ENCODE measurements at regions not wholly inside any gene's neighbourhood (a gene's known extent, or its start where the extent isn't known, plus 50 kb on each side); places are given as distances from the start of the nearest gene placed in this dataset.

DNA sequence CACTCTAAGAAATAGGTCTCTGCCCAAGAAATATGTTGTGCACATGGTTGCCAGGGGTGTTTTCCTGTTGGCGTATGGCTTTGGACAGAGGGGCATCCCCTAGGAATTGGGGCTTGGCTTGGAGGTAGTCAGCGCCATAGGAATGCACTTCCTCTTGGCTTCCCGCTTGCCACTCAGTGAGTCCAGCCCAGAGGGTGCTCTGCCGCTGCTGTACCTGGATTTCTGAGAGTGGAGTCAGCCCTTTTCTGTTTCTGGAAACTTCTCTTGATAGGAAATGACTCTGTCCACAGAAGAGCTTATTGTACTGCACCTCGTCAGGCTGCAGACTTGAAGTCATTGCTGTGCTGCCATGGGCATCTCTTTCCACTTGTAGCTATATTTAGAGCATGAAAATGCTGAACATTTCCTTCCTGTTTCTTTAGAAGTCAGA, 116.7 kb upstream of the MGAT5 start:
- no peak overlapping the region for H3K9ac ChIP-seq (ENCODE audit: low read length in 2 of 2)
- H3K9me3 ChIP-seq (ENCODE audit: control insufficient read depth in 2 of 2, low read length in 2 of 2), result no peaks in the 10 kb centered on the region
- no peaks in the 10 kb centered on the region for H3K27me3 ChIP-seq (ENCODE audit: control insufficient read depth in 1 of 2, insufficient read depth in 2 of 2, low read length in 2 of 2)
- peak overlapping the region in 1 of 2 donors; percentile 40 for H3K4me3 ChIP-seq (ENCODE audit: low read length in 2 of 2)
- peaks cover 17% of the 10 kb centered on the region for H3K4me1 ChIP-seq (ENCODE audit: control insufficient read depth, insufficient read depth, low read length)
- no peaks in the 10 kb centered on the region for H3K36me3 ChIP-seq (ENCODE audit: control insufficient read depth in 2 of 2, insufficient read depth in 2 of 2, low read length in 2 of 2)
- H3K27ac ChIP-seq (ENCODE audit: low read length), result no peak overlapping the region

DNA sequence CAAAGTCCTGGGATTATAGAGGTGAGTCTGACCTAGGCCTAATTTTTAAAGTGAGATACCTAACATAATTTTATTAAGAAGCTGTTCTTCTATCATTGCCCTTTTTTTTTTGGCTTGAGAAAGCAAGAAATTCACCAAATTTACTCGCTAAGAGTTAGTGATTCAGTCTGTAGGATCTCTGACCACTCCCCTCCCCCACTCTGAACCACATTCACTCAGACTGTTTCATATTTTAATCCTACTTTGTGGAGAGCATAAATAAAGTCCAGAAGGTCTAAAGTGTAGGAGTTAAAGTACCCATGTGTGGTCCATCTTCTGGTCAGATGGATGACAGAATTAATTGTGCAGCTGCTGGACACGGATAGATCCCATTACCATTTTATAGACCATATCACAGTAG, 115.8 kb upstream of the MGAT5 start:
- Histone ChIP-seq H3K9ac (ENCODE audit: low read length in 2 of 2) (no peak overlapping the region), H3K4me1 (ENCODE audit: control insufficient read depth, insufficient read depth, low read length) (peaks cover 14% of the 10 kb centered on the region), H3K9me3 (ENCODE audit: control insufficient read depth in 2 of 2, low read length in 2 of 2) (no peaks in the 10 kb centered on the region), H3K27ac (ENCODE audit: low read length) (no peak overlapping the region), H3K36me3 (ENCODE audit: control insufficient read depth in 2 of 2, insufficient read depth in 2 of 2, low read length in 2 of 2) (no peaks in the 10 kb centered on the region), H3K4me3 (ENCODE audit: low read length in 2 of 2) (no peak overlapping the region), H3K27me3 (ENCODE audit: control insufficient read depth in 1 of 2, insufficient read depth in 2 of 2, low read length in 2 of 2) (no peaks in the 10 kb centered on the region)

DNA sequence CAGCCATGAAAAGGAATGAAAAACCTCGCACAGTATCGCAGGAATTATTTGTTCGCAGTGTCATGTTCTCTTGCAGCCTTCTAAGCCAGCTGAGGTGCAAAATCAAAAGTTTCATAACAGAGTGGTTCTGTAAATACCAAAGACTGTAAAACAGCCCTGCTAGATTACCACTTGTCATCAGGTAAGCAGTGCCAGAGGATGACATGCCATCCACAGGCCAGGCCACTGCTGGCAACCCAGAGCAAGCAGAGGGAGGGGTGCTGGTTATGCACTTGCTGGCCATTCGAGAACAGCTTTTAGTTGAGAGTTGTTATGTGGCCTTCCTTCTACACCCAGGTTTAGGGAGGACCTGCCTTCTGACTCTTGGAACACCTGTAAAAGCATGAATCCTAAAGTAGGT, 114.3 kb upstream of the MGAT5 start:
- H3K4me3 ChIP-seq (ENCODE audit: low read length in 2 of 2), result no peak overlapping the region
- H3K9me3 ChIP-seq (ENCODE audit: control insufficient read depth in 2 of 2, low read length in 2 of 2), result no peaks in the 10 kb centered on the region
- no peak overlapping the region for H3K27ac ChIP-seq (ENCODE audit: low read length)
- H3K4me1 ChIP-seq (ENCODE audit: control insufficient read depth, insufficient read depth, low read length), result peaks cover 14% of the 10 kb centered on the region
- no peaks in the 10 kb centered on the region for H3K36me3 ChIP-seq (ENCODE audit: control insufficient read depth in 2 of 2, insufficient read depth in 2 of 2, low read length in 2 of 2)
- no peak overlapping the region for H3K9ac ChIP-seq (ENCODE audit: low read length in 2 of 2)
- H3K27me3 ChIP-seq (ENCODE audit: control insufficient read depth in 1 of 2, insufficient read depth in 2 of 2, low read length in 2 of 2), result no peaks in the 10 kb centered on the region

DNA sequence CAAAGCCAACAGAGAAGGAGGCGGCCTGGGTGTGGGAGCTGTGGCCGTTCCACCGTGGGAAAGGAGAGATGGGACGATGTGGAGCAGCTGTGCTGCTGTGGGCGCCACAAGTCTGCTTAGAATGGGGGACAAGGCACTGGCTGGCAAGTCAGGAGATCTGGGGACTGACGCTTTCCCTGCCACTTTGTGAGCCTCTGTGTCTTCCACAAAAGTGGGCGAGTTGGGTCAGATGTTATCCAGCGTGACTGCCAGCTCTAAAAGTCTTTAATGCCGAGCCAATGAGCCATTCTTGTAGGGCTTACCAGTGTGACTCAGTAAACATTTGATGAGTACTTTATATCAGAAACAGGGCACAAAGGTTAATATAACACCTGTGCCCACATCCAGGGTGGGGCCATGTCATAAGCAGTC, 113.6 kb upstream of the MGAT5 start:
- no peak overlapping the region for H3K27ac ChIP-seq (ENCODE audit: low read length)

DNA sequence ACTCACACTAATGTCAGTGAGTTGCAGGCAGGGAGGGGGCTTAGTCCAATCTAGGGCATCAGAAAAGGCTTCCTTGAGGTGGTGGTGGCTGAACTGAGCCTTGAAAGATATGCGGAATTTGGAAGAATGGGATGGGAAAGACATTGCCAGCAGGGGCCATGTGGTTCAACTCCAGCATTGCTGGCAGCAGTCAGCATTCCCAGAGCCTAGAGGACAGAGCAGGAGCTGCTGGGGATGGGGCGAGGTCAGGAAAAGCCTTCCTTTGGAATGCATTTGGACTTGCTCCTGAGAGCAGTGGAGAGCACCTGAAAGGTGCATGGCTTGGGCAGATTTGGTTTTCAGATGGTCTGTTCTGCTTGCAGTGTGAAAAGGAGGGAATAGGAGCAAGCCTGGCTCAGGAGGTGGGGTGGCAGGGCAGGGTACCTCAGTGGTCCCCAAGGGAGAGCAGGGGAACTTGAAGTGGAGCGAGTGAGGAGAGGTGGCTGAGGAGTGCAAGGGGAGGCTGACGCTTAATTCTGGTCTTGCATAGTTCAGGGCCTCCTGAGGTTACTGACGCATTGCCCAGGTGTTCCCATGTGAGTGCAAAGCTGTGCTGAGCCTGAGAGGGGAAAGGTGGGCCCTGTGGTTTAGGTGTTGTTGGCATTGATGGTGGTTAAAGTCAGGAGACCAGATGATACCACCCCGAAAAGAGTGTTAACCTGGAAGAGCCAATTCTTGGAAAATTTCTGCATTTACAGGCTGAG, 112.1 kb upstream of the MGAT5 start:
- Histone ChIP-seq H3K4me1 (ENCODE audit: control insufficient read depth, insufficient read depth, low read length) (peaks cover 16% of the 10 kb centered on the region), H3K27ac (ENCODE audit: low read length) (no peak overlapping the region)

More for the DNA sequence above, 113.6 kb upstream of the MGAT5 start:
- H3K4me1 ChIP-seq (ENCODE audit: control insufficient read depth, insufficient read depth, low read length), result peaks cover 14% of the 10 kb centered on the region
- H3K9ac ChIP-seq (ENCODE audit: low read length in 2 of 2), result no peak overlapping the region
- no peaks in the 10 kb centered on the region for H3K27me3 ChIP-seq (ENCODE audit: control insufficient read depth in 1 of 2, insufficient read depth in 2 of 2, low read length in 2 of 2)
- no peaks in the 10 kb centered on the region for H3K9me3 ChIP-seq (ENCODE audit: control insufficient read depth in 2 of 2, low read length in 2 of 2)
- H3K4me3 ChIP-seq (ENCODE audit: low read length in 2 of 2), result no peak overlapping the region
- no peaks in the 10 kb centered on the region for H3K36me3 ChIP-seq (ENCODE audit: control insufficient read depth in 2 of 2, insufficient read depth in 2 of 2, low read length in 2 of 2)

DNA sequence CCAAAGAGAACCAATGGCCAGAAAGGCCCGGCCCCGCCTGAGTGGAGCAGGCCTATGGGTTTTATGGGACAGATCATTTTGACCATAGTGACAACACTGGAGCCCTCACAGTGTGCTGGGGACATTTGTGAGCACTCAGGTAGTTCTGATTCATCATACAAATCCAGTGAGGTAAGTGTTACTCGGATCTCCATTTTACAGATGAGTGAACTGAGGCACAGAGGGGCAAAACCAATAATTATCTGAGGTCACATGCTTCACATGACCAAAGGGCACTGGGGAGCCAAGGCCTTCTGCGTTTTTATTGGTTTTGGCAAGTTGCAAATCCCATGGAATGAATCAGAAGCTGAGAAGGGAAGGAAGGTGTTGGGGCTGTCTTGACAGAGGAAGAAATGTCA, 111.5 kb upstream of the MGAT5 start:
- Histone ChIP-seq H3K36me3 (ENCODE audit: control insufficient read depth in 2 of 2, insufficient read depth in 2 of 2, low read length in 2 of 2) (no peaks in the 10 kb centered on the region), H3K4me1 (ENCODE audit: control insufficient read depth, insufficient read depth, low read length) (peaks cover 10% of the 10 kb centered on the region), H3K9ac (ENCODE audit: low read length in 2 of 2) (no peak overlapping the region), H3K9me3 (ENCODE audit: control insufficient read depth in 2 of 2, low read length in 2 of 2) (no peaks in the 10 kb centered on the region), H3K4me3 (ENCODE audit: low read length in 2 of 2) (no peak overlapping the region), H3K27ac (ENCODE audit: low read length) (no peak overlapping the region), H3K27me3 (ENCODE audit: control insufficient read depth in 1 of 2, insufficient read depth in 2 of 2, low read length in 2 of 2) (no peaks in the 10 kb centered on the region)

More for the DNA sequence above, 112.1 kb upstream of the MGAT5 start:
- H3K27me3 ChIP-seq (ENCODE audit: control insufficient read depth in 1 of 2, insufficient read depth in 2 of 2, low read length in 2 of 2), result no peaks in the 10 kb centered on the region
- no peak overlapping the region for H3K4me3 ChIP-seq (ENCODE audit: low read length in 2 of 2)
- no peaks in the 10 kb centered on the region for H3K36me3 ChIP-seq (ENCODE audit: control insufficient read depth in 2 of 2, insufficient read depth in 2 of 2, low read length in 2 of 2)
- no peaks in the 10 kb centered on the region for H3K9me3 ChIP-seq (ENCODE audit: control insufficient read depth in 2 of 2, low read length in 2 of 2)
- no peak overlapping the region for H3K9ac ChIP-seq (ENCODE audit: low read length in 2 of 2)

DNA sequence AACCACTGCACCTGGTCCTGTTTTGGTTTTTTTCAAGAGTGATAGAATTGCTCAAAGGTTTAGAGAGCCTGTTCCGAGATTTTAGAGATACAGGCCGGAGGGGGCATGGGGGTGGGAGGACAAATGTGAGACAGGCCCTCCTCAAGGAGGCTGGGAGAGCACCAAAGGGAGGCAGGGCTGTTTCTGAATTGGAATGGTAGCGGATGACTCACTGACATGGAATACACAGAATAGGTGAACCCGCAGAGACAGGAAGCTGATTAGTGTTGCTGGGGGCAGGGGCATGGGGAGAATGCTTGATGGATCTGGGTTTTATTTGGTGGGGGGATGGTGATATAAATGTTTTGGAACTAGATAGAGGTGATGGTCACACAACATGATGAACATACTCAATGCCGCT, 111.0 kb upstream of the MGAT5 start:
- H3K9me3 ChIP-seq (ENCODE audit: control insufficient read depth in 2 of 2, low read length in 2 of 2), result no peaks in the 10 kb centered on the region
- H3K4me1 ChIP-seq (ENCODE audit: control insufficient read depth, insufficient read depth, low read length), result peaks cover 10% of the 10 kb centered on the region
- H3K36me3 ChIP-seq (ENCODE audit: control insufficient read depth in 2 of 2, insufficient read depth in 2 of 2, low read length in 2 of 2), result no peaks in the 10 kb centered on the region
- no peak overlapping the region for H3K27ac ChIP-seq (ENCODE audit: low read length)
- no peaks in the 10 kb centered on the region for H3K27me3 ChIP-seq (ENCODE audit: control insufficient read depth in 1 of 2, insufficient read depth in 2 of 2, low read length in 2 of 2)
- H3K4me3 ChIP-seq (ENCODE audit: low read length in 2 of 2), result no peak overlapping the region
- no peak overlapping the region for H3K9ac ChIP-seq (ENCODE audit: low read length in 2 of 2)

DNA sequence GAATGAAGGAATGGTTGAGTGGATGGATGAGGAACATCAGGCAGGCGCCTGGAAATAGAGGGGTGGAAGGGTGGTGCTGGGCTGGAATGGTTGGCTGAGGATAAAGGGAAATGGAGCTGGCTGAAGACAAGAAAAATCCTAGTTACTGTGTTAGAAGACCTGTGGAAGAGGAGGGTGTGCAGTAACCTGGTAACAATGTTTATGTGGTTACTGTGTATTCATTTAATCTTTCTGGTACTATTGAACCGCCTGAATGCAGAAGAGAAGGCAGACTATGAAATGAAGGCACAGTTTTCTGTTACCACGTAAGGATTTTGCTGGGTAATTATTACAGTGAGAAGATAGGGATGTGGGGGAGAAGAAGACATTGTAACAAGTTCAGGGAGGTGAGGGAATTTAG, 110.3 kb upstream of the MGAT5 start:
- Histone ChIP-seq H3K4me3 (ENCODE audit: low read length in 2 of 2) (no peak overlapping the region), H3K27me3 (ENCODE audit: control insufficient read depth in 1 of 2, insufficient read depth in 2 of 2, low read length in 2 of 2) (no peaks in the 10 kb centered on the region), H3K36me3 (ENCODE audit: control insufficient read depth in 2 of 2, insufficient read depth in 2 of 2, low read length in 2 of 2) (no peaks in the 10 kb centered on the region), H3K9ac (ENCODE audit: low read length in 2 of 2) (no peak overlapping the region), H3K27ac (ENCODE audit: low read length) (no peak overlapping the region), H3K9me3 (ENCODE audit: control insufficient read depth in 2 of 2, low read length in 2 of 2) (no peaks in the 10 kb centered on the region), H3K4me1 (ENCODE audit: control insufficient read depth, insufficient read depth, low read length) (peaks cover 10% of the 10 kb centered on the region)

DNA sequence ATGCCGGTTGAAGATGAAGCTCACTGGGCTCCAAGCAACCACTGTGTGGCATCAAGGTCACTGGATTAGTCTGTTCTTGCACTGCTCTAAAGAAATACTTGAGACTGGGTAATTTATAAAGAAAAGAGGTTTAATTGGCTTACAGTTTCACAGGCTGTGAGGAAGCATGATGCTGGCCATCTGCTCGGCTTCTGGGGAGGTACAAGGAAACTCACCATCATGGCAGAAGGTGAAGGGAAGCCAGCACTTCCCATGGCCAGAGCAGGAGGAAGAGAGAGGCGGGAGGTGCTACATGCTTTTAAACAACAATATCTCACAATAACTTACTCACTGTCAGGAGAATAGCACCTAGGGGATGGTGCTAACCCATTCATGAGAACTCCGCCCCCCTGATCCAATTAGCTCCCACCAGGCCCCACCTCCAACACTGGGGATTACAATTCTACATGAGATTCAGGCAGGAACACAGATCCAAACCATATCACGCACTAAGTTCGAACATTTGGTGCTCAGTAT, 109.7 kb upstream of the MGAT5 start:
- no peaks in the 10 kb centered on the region for H3K9me3 ChIP-seq (ENCODE audit: control insufficient read depth in 2 of 2, low read length in 2 of 2)
- H3K9ac ChIP-seq (ENCODE audit: low read length in 2 of 2), result no peak overlapping the region
- H3K4me3 ChIP-seq (ENCODE audit: low read length in 2 of 2), result no peak overlapping the region
- no peak overlapping the region for H3K27ac ChIP-seq (ENCODE audit: low read length)
- no peaks in the 10 kb centered on the region for H3K36me3 ChIP-seq (ENCODE audit: control insufficient read depth in 2 of 2, insufficient read depth in 2 of 2, low read length in 2 of 2)
- no peaks in the 10 kb centered on the region for H3K27me3 ChIP-seq (ENCODE audit: control insufficient read depth in 1 of 2, insufficient read depth in 2 of 2, low read length in 2 of 2)
- H3K4me1 ChIP-seq (ENCODE audit: control insufficient read depth, insufficient read depth, low read length), result peaks cover 10% of the 10 kb centered on the region

DNA sequence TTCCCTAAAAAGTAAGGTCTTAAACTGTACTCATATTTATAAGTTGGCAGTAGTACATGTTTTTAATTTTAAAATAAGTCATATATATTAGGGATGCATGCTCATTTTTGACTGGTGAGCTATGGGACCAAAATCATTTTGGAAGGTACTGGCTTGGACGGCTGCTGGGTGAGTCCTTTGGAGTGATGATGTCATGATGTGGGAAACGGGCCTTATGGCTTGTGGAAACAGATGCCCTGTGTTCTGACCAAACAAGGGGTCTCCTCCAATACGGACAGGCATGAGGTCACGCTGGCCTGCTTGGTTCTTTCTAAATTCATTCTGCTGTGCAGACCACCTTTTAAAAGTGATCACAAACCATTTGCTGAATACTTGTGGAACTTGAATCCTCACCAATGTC, 109.2 kb upstream of the MGAT5 start:
- Histone ChIP-seq H3K4me3 (ENCODE audit: low read length in 2 of 2) (no peak overlapping the region), H3K27ac (ENCODE audit: low read length) (no peak overlapping the region), H3K36me3 (ENCODE audit: control insufficient read depth in 2 of 2, insufficient read depth in 2 of 2, low read length in 2 of 2) (no peaks in the 10 kb centered on the region), H3K9ac (ENCODE audit: low read length in 2 of 2) (no peak overlapping the region), H3K27me3 (ENCODE audit: control insufficient read depth in 1 of 2, insufficient read depth in 2 of 2, low read length in 2 of 2) (no peaks in the 10 kb centered on the region), H3K4me1 (ENCODE audit: control insufficient read depth, insufficient read depth, low read length) (peaks cover 10% of the 10 kb centered on the region), H3K9me3 (ENCODE audit: control insufficient read depth in 2 of 2, low read length in 2 of 2) (no peaks in the 10 kb centered on the region)

DNA sequence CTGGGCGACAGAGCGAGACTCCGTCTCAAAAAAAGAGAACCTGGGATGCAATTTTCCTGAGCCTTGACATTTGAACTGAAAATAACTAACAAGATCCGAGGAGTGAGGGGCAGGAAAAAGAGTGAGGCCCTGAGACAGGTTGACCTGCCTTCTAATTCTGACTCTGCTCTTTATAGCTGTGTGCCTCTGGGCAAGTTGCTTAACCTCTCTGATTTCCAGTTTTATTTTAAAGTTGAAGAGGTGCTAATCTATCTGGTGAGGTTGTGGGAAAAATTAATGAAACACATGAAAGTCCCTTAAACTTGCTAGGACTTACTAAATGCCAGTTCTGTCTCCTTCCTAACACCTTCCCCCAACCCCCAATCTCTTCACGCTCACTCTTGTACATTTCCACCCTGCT, 108.4 kb upstream of the MGAT5 start:
- Histone ChIP-seq H3K9ac (ENCODE audit: low read length in 2 of 2) (no peak overlapping the region), H3K27me3 (ENCODE audit: control insufficient read depth in 1 of 2, insufficient read depth in 2 of 2, low read length in 2 of 2) (no peaks in the 10 kb centered on the region), H3K27ac (ENCODE audit: low read length) (no peak overlapping the region), H3K4me3 (ENCODE audit: low read length in 2 of 2) (no peak overlapping the region), H3K36me3 (ENCODE audit: control insufficient read depth in 2 of 2, insufficient read depth in 2 of 2, low read length in 2 of 2) (no peaks in the 10 kb centered on the region), H3K9me3 (ENCODE audit: control insufficient read depth in 2 of 2, low read length in 2 of 2) (no peaks in the 10 kb centered on the region), H3K4me1 (ENCODE audit: control insufficient read depth, insufficient read depth, low read length) (peaks cover 10% of the 10 kb centered on the region)
